Psoas muscle (tissue), 7 donors: ENCODE measurements at regions not wholly inside any gene's neighbourhood (a gene's known extent, or its start where the extent isn't known, plus 50 kb on each side); places are given as distances from the start of the nearest gene placed in this dataset.

Experiments used
- ATAC-seq, 4 donors: fragments of 200-7000 bp; cut with Tn5 transposase; one replicate each; pipeline ENCODE4 v1.9.1; 2020; ENCODE audit warnings: moderate library complexity in 3 of 4, mild to moderate bottlenecking in 2 of 4
- DNase-seq, 2 donors: peaks; one replicate each; pipeline ENCODE4 v3.0.0-alpha.2; 2020
- H3K27ac ChIP-seq: fragments of 200-600 bp; one replicate; pipeline ENCODE4 v1.8.0; 2022
- H3K27me3 ChIP-seq, 3 donors: fragments of 200-600 bp in 1 of 3; one replicate each; pipeline versions ENCODE4 v1.6.1 to v1.8.0; 2013 to 2022; ENCODE audit warnings: low read length in 2 of 3, mild to moderate bottlenecking in 2 of 3, moderate library complexity in 1 of 3; ENCODE audit not compliant: insufficient read depth in 3 of 3
- H3K36me3 ChIP-seq, 2 donors: fragments of 200-600 bp in 1 of 2; one replicate each; pipeline versions ENCODE4 v1.6.1 to v1.8.0; 2013 to 2022; ENCODE audit warnings: low read depth in 1 of 2, mild to moderate bottlenecking in 1 of 2, moderate library complexity in 1 of 2; ENCODE audit not compliant: insufficient read depth in 1 of 2
- H3K4me1 ChIP-seq: fragments of 200-600 bp; one replicate; pipeline ENCODE4 v1.8.0; 2022
- H3K4me3 ChIP-seq: fragments of 200-600 bp; one replicate; pipeline ENCODE4 v1.8.0; 2022; ENCODE audit warnings: mild to moderate bottlenecking
- H3K9me3 ChIP-seq: fragments of 200-600 bp; one replicate; pipeline ENCODE4 v1.8.0; 2022
- WGBS, 3 donors: extraction: QIAGEN DNeasy Blood & Tissue Kit; methylation state at CpG; one replicate each; pipeline versions ENCODE4 v1.1.6 to v1.1.7; 2013; 5-methylcytosine and 5-hydroxymethylcytosine counted together
- intact Hi-C, 2 donors: fragments of 100-400 bp; cut with DNase I; formaldehyde crosslinking; loops; one replicate each; pipeline versions ENCODE4 v1.11.0 to v1.14.2; 2022
- TF ChIP-seq, protein P1 (sequence below): fragments of 200-600 bp; IDR thresholded peaks from one replicate; pipeline ENCODE4 v1.8.0; 2022; ENCODE audit warnings: antibody characterized with exemption
- donor health status: healthy with polysubstance abuse.
- donor health status: DM: no; HTN: no; CAD: no; lungs with moderate emphysema.
- donor health status: Bipolar disorder and iron deficiency.
- donor health status: healthy.
- donor health status: DM: yes; HTN: yes; CAD: no.
- donor health status: DM: no; HTN: no; CAD: no.
- donor health status: DM: yes; HTN: yes; CAD: no.

DNA sequence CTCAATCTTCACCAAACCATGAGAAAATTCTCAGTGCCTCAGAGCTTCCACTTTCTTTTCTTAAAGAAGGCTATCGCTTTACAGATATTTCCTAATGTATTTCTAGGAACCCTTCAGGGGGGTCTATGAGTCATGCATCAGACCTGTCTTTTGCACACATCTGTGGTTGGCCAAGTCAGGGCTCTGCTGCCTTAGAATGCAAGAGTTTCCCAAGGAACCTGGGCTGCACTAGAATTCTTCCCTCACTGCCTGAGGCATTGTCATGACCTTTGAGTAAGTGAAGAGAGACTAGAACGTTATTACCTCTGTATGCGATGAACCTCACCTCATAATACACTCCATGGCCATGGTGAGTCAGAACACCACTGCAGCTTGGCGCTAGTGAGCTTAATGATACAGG is 365.0 kb upstream of the ID4 start:
- H3K9me3 ChIP-seq, result no peaks in the 10 kb centered on the region
- DNase-seq, result no peak
- H3K36me3 ChIP-seq, result no peaks in the 10 kb centered on the region
- H3K4me1 ChIP-seq, result no peaks in the 10 kb centered on the region
- no peak for ATAC-seq
- no peaks in the 10 kb centered on the region for H3K27me3 ChIP-seq
- TF ChIP-seq, protein P1, sequence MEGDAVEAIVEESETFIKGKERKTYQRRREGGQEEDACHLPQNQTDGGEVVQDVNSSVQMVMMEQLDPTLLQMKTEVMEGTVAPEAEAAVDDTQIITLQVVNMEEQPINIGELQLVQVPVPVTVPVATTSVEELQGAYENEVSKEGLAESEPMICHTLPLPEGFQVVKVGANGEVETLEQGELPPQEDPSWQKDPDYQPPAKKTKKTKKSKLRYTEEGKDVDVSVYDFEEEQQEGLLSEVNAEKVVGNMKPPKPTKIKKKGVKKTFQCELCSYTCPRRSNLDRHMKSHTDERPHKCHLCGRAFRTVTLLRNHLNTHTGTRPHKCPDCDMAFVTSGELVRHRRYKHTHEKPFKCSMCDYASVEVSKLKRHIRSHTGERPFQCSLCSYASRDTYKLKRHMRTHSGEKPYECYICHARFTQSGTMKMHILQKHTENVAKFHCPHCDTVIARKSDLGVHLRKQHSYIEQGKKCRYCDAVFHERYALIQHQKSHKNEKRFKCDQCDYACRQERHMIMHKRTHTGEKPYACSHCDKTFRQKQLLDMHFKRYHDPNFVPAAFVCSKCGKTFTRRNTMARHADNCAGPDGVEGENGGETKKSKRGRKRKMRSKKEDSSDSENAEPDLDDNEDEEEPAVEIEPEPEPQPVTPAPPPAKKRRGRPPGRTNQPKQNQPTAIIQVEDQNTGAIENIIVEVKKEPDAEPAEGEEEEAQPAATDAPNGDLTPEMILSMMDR, result no peak
- 87 to 91% (median 89%) methylated on average over 4 of the region's 4 CpGs for WGBS, 3 donors
- H3K4me3 ChIP-seq, result no peak overlapping the region
- intact Hi-C loops, result no loop called here
- H3K27ac ChIP-seq, result no peak overlapping the region

DNA sequence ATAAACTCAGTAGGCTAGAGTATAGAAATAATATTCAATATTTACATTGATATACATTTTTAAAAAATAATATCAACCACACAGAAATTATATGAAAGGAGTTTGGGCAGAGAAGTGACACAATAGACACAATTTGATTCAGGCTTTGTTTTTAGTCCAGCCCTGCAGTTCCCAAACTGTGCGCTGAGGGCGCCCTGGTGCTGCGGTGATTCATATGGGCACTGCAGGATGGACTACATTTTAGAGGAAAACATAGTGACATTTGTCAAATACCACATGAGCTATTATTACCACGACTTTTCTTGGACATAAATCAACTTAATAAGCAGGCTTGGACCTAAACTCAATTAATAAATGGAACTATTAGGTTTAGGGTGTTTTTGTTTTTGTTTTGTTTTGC is 364.3 kb upstream of the ID4 start:
- TF ChIP-seq, protein P1, result peak; percentile 11
- Histone ChIP-seq H3K9me3 (no peaks in the 10 kb centered on the region), H3K27me3 (no peaks in the 10 kb centered on the region), H3K4me1 (no peaks in the 10 kb centered on the region), H3K36me3 (no peaks in the 10 kb centered on the region), H3K27ac (no peak overlapping the region), H3K4me3 (no peak overlapping the region)
- ATAC-seq, result no peak
- 62 to 74% (median 72%) methylated on average over 4 of the region's 4 CpGs for WGBS, 3 donors
- no peak for DNase-seq
- intact Hi-C loops, result no loop called here

DNA sequence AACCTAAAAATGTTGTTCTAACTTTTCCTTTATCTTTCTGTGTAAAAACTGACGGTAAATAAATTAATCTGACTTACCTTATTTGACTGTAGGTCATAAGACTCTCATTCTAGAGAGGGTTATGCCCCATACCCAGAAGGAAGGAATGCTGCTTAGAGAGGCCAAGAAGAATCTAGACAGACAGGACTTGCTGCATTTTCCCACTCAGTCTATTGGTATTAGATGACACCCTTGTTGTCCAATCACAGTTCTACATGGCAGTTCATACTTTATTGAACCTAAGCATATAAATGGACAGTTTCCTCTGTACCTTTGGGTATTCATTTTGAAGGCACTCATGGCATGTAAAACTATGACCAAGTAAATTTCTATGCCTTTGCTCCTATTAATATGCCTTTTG is 359.6 kb upstream of the ID4 start:
- intact Hi-C loops, result no loop called here
- DNase-seq, result no peak
- Histone ChIP-seq H3K9me3 (no peaks in the 10 kb centered on the region), H3K4me3 (no peak overlapping the region), H3K4me1 (no peaks in the 10 kb centered on the region), H3K27ac (no peak overlapping the region), H3K36me3 (no peaks in the 10 kb centered on the region), H3K27me3 (no peaks in the 10 kb centered on the region)
- TF ChIP-seq, protein P1, result no peak
- no peak for ATAC-seq
- WGBS, 3 donors, result 93 to 94% (median 94%) methylated on average over 1 of the region's 1 CpG

DNA sequence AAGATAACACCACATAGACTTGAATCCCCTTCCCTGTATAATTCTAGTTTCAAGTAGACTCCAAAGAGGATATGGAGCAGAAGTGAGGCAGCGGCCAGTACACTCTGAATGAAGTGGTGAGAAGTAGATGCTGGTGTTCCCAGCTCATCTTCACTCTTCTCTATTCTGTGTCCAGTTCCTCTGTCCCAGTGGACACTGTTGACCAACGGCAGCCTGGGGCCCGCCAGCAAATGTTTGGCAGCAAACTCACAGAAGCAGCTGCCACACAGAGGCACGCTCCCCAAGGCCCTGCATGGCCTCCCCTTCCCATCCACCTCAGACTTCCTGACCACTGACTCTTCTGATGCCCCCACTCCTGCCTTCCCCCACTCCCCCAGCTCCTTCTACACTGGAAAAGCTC is 358.9 kb upstream of the ID4 start:
- intact Hi-C loops, result no loop called here
- DNase-seq (peak; percentile 13 to 64), ATAC-seq (peak in 1 of 4 donors; percentile 54)
- Histone ChIP-seq H3K9me3 (no peaks in the 10 kb centered on the region), H3K36me3 (no peaks in the 10 kb centered on the region), H3K27ac (no peak overlapping the region), H3K4me3 (no peak overlapping the region), H3K27me3 (no peaks in the 10 kb centered on the region), H3K4me1 (no peaks in the 10 kb centered on the region)
- WGBS, 3 donors, result 20 to 30% (median 26%) methylated on average over 4 of the region's 4 CpGs
- TF ChIP-seq, protein P1, result no peak

DNA sequence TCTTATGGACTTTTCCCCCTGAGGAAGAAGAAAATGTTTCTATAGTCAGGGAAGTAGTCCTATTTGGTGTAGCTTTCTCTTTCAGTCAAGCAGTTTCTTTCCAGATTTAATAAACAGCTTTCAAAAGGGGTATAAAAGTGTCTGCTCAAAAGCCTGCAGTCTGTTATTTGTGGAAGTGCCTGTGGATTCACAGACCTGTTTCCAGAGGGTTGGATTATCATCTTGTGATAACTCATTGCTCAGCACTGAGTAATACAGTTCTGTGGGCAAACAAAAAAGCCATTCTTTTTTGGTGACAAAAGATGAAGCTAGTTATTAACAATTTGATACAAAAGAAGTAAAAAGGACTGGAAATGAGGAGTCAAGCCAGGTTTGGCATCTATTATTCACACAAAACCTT is 358.2 kb upstream of the ID4 start:
- TF ChIP-seq, protein P1, result no peak
- Histone ChIP-seq H3K27me3 (no peaks in the 10 kb centered on the region), H3K4me1 (no peaks in the 10 kb centered on the region), H3K4me3 (no peak overlapping the region), H3K36me3 (no peaks in the 10 kb centered on the region), H3K9me3 (no peaks in the 10 kb centered on the region), H3K27ac (no peak overlapping the region)
- intact Hi-C loops, result no loop called here
- DNase-seq (no peak), ATAC-seq (no peak)
